HepG2 (cell line): ENCODE measurements at regions not wholly inside any gene's neighbourhood (a gene's known extent, or its start where the extent isn't known, plus 50 kb on each side); places are given as distances from the start of the nearest gene placed in this dataset.

Experiments used
- ATAC-seq: fragments of 200-7000 bp; cut with Tn5 transposase; 3 replicates; pipeline ENCODE4 v1.9.1; 2020; ENCODE audit warnings: mild to moderate bottlenecking, moderate library complexity
- BruUV-seq: library from RNA; stranded (reverse); fragments of 400-500 nt; replicated peaks from 2 replicates; lab custom pipeline; 2021; lab: Mats Ljungman, UMichigan
- CTCF ChIA-PET: fragments of 300-600 bp; formaldehyde crosslinking; extraction: SDS; loops from one replicate; lab custom pipeline; 2021; ENCODE audit warnings: low total read pairs, inconsistent platforms, low intra/inter-chr PET ratio; lab: Yijun Ruan, JAX
- POLR2A ChIA-PET: fragments of 350-600 bp; sonication (Branson Sonifier 250); formaldehyde crosslinking; loops from one replicate; lab custom pipeline; 2020; ENCODE audit warnings: antibody characterized with exemption, inconsistent platforms; lab: Yijun Ruan, JAX
- DNase-seq: peaks from one replicate; pipeline ENCODE4 v3.0.0-alpha.2; 2015; ENCODE audit warnings: low spot score
- FAIRE-seq: peaks from 3 replicates; lab custom pipeline; 2011; peaks lifted over from hg19 to GRCh38; lab: Jason Lieb, UNC
- H2AFZ ChIP-seq: one replicate; pipeline ENCODE4 v1.6.1; 2011; ENCODE audit warnings: low read length, inconsistent platforms
- H3K27ac ChIP-seq: fragments of 300-600 bp; 3 replicates; pipeline ENCODE4 v1.8.0; 2011; ENCODE audit warnings: mixed run types, mild to moderate bottlenecking, mixed read lengths, low read length, inconsistent platforms; ENCODE audit not compliant: insufficient read depth; ENCODE audit errors: extremely low read length
- H3K27me3 ChIP-seq, 2 experiments: fragments of 200-600 bp in 1 of 2; 2 replicates in 1 of 2; 3 replicates in 1 of 2; pipeline versions ENCODE4 v1.6.0 to v1.8.0; 2011; ENCODE audit warnings: low read length in 2 of 2, mild to moderate bottlenecking in 2 of 2, moderate library complexity in 2 of 2, inconsistent platforms in 1 of 2; ENCODE audit not compliant: insufficient read depth in 2 of 2, control insufficient read depth in 1 of 2
- H3K36me3 ChIP-seq, 2 experiments: fragments of 200-600 bp in 1 of 2; replicated peaks in 1 of 2; 2 replicates in 1 of 2; 3 replicates in 1 of 2; pipeline versions ENCODE4 v1.5.1 to v1.8.0; 2011; ENCODE audit warnings: low read length in 2 of 2, inconsistent platforms in 1 of 2; ENCODE audit not compliant: insufficient read depth in 2 of 2, control insufficient read depth in 1 of 2
- H3K4me1 ChIP-seq: 2 replicates; pipeline ENCODE4 v1.5.1; 2012; ENCODE audit warnings: low read length, inconsistent platforms; ENCODE audit not compliant: insufficient read depth
- H3K4me2 ChIP-seq: 2 replicates; pipeline ENCODE4 v1.6.0; 2011; ENCODE audit warnings: low read depth, low read length, inconsistent platforms
- H3K4me3 ChIP-seq, 3 experiments: fragments of 200-600 bp in 1 of 3; sonication (generic), shearing (Covaris generic) in 1 of 3; replicated peaks in 1 of 3; 2 replicates each; pipeline ENCODE4 v1.5.1; 2011 to 2016; ENCODE audit warnings: low read length in 3 of 3, inconsistent platforms in 2 of 3, low read depth in 2 of 3, mild to moderate bottlenecking in 2 of 3, control low read depth in 1 of 3, mixed read lengths in 1 of 3; ENCODE audit not compliant: insufficient read depth in 1 of 3
- H3K79me2 ChIP-seq: one replicate; pipeline ENCODE4 v1.6.1; 2011; ENCODE audit warnings: low read length, inconsistent platforms; ENCODE audit not compliant: insufficient read depth
- H3K9ac ChIP-seq: 2 replicates; pipeline ENCODE4 v1.6.0; 2011; ENCODE audit warnings: mild to moderate bottlenecking, low read depth, low read length, inconsistent platforms; ENCODE audit not compliant: insufficient read depth
- H3K9me3 ChIP-seq: 2 replicates; pipeline ENCODE4 v1.5.1; 2012; ENCODE audit warnings: mild to moderate bottlenecking, low read length
- H4K20me1 ChIP-seq: 2 replicates; pipeline ENCODE4 v1.6.0; 2011; ENCODE audit warnings: inconsistent platforms, mild to moderate bottlenecking, low read length, moderate library complexity; ENCODE audit not compliant: insufficient read depth
- AFF4 ChIP-seq: sonication (generic); formaldehyde crosslinking; IDR thresholded peaks from 2 replicates; pipeline ENCODE4 v1.4.0; 2020; ENCODE audit warnings: missing genetic modification reagents
- HDAC2 ChIP-seq: sonication (generic); formaldehyde crosslinking; IDR thresholded peaks from 2 replicates; pipeline ENCODE4 v1.4.0; 2020; ENCODE audit warnings: missing genetic modification reagents
- PCBP1 ChIP-seq: fragments of 200-400 bp; formaldehyde crosslinking; IDR thresholded peaks from 2 replicates; pipeline ENCODE4 v1.6.1; 2017; ENCODE audit warnings: mild to moderate bottlenecking, low read depth, low read length, borderline replicate concordance
- PRMT3 ChIP-seq: sonication (generic); formaldehyde crosslinking; IDR thresholded peaks from 2 replicates; pipeline ENCODE4 v1.8.1; 2022; ENCODE audit warnings: low read depth, mild to moderate bottlenecking, moderate library complexity, missing genetic modification reagents, borderline replicate concordance
- REXO4 ChIP-seq: sonication (generic); formaldehyde crosslinking; IDR thresholded peaks from 2 replicates; pipeline ENCODE4 v1.8.0; 2022; ENCODE audit warnings: missing genetic modification reagents, mild to moderate bottlenecking, borderline replicate concordance
- SOX5 ChIP-seq: IDR thresholded peaks from 2 replicates; pipeline ENCODE4 v1.6.1; 2016; ENCODE audit warnings: borderline replicate concordance
- SRSF9 ChIP-seq: fragments of 200-400 bp; formaldehyde crosslinking; IDR thresholded peaks from 2 replicates; pipeline ENCODE4 v1.6.1; 2018; ENCODE audit warnings: borderline replicate concordance, mild to moderate bottlenecking, low read depth, low read length; ENCODE audit not compliant: insufficient read depth, poor library complexity, severe bottlenecking
- USF2 ChIP-seq, 2 experiments: sonication (generic) in 1 of 2; formaldehyde crosslinking in 1 of 2; IDR thresholded peaks; 2 replicates each; pipeline versions ENCODE4 v1.5.1 to v1.6.1; 2011 to 2020; ENCODE audit warnings: borderline replicate concordance in 1 of 2, low read depth in 1 of 2, low read length in 1 of 2, mild to moderate bottlenecking in 1 of 2, missing genetic modification reagents in 1 of 2, moderate library complexity in 1 of 2
- XRCC5 ChIP-seq: fragments of 200-400 bp; formaldehyde crosslinking; optimal IDR thresholded peaks from 2 replicates; pipeline ENCODE3; 2017; ENCODE audit warnings: mild to moderate bottlenecking, low read length
- ZC3H13 ChIP-seq: sonication (generic); formaldehyde crosslinking; IDR thresholded peaks from 2 replicates; pipeline ENCODE4 v1.8.1; 2023; ENCODE audit warnings: mild to moderate bottlenecking, missing genetic modification reagents, moderate library complexity
- ZKSCAN8 ChIP-seq: IDR thresholded peaks from 2 replicates; pipeline ENCODE4 v1.6.1; 2016; ENCODE audit warnings: borderline replicate concordance, missing genetic modification reagents, missing compliant biosample characterization
- in situ Hi-C: cut with HindIII; loops from 2 replicates; pipeline ENCODE4 v1.10.0; 2017; ENCODE audit warnings: low pct_unique_long_range_greater_than_20kb; ENCODE audit not compliant: extremely low pct_ligation_motif_present
- intact Hi-C: fragments of 100-400 bp; cut with micrococcal nuclease; formaldehyde crosslinking; loops from one replicate; pipeline ENCODE4 v1.10.0; 2022; ENCODE audit not compliant: unreplicated experiment

- in situ Hi-C loops (no loop called here), intact Hi-C loops (no loop called here)
- DNase-seq = no peak
- Histone ChIP-seq H3K27me3 (no peaks in the 10 kb centered on the region), H3K4me3 (no peak overlapping the region), H3K4me2 (no peak overlapping the region), H4K20me1 (no peaks in the 10 kb centered on the region), H3K9me3 (no peaks in the 10 kb centered on the region), H3K4me1 (no peaks in the 10 kb centered on the region), H3K27ac (no peak overlapping the region), H3K9ac (no peak overlapping the region), H3K79me2 (no peaks in the 10 kb centered on the region), H2AFZ (no peak overlapping the region), H3K36me3 (no peaks in the 10 kb centered on the region)
- POLR2A ChIA-PET = no interaction called here
- CTCF ChIA-PET = no interaction called here
- no TSS peak for BruUV-seq
- FAIRE-seq = no peak
- TF ChIP-seq PCBP1 (no peak), ZKSCAN8 (CRISPR knock-in tag) (no peak), SRSF9 (no peak), XRCC5 (no peak), AFF4 (CRISPR knock-in tag) (no peak), REXO4 (CRISPR knock-in tag) (no peak), PRMT3 (CRISPR knock-in tag) (no peak), USF2 (IDR thresholded peaks at IDR 0.05; ENCODE audit: low read depth, low read length) (no peak), USF2 (CRISPR knock-in tag; IDR thresholded peaks at IDR 0.05; ENCODE audit: borderline replicate concordance) (no peak), HDAC2 (CRISPR knock-in tag) (no peak), SOX5 (CRISPR knock-in tag) (no peak), ZC3H13 (no peak)
- ATAC-seq = no peak
Observed at GRCh38 chr4:133801883-133802282, 399.7 kb downstream of the PABPC4L start.
